IMR-90 (cell line): ENCODE measurements at regions not wholly inside any gene's neighbourhood (a gene's known extent, or its start where the extent isn't known, plus 50 kb on each side); places are given as distances from the start of the nearest gene placed in this dataset.

Experiments used
- CEBPB ChIP-seq: IDR thresholded peaks from 2 replicates; pipeline ENCODE4 v1.6.1; 2012; ENCODE audit warnings: low read depth, low read length, improper control_type of control experiment
- CTCF ChIP-seq: conservative IDR thresholded peaks from 2 replicates; pipeline ENCODE4 v1.5.1; 2012; ENCODE audit warnings: mild to moderate bottlenecking, low read depth, low read length, improper control_type of control experiment
- TF ChIP-seq, protein P1 (sequence below): fragments of 150-350 bp; IDR thresholded peaks from 2 replicates; pipeline ENCODE4 v1.6.1; 2016; ENCODE audit warnings: low read depth, mild to moderate bottlenecking, low read length, moderate library complexity, borderline replicate concordance

GRCh38 chr10:29859521-29860130, 199.8 kb downstream of the JCAD start:
- TF ChIP-seq, protein P1, sequence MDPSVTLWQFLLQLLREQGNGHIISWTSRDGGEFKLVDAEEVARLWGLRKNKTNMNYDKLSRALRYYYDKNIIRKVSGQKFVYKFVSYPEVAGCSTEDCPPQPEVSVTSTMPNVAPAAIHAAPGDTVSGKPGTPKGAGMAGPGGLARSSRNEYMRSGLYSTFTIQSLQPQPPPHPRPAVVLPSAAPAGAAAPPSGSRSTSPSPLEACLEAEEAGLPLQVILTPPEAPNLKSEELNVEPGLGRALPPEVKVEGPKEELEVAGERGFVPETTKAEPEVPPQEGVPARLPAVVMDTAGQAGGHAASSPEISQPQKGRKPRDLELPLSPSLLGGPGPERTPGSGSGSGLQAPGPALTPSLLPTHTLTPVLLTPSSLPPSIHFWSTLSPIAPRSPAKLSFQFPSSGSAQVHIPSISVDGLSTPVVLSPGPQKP, result no peak
- no peak for TF ChIP-seq CTCF
- no peak for TF ChIP-seq CEBPB
